PC-9 (cell line): ENCODE measurements at regions not wholly inside any gene's neighbourhood (a gene's known extent, or its start where the extent isn't known, plus 50 kb on each side); places are given as distances from the start of the nearest gene placed in this dataset.

Experiments used
- BruUV-seq: library from RNA; stranded (reverse); fragments of 400-500 nt; replicated peaks from 2 replicates; lab custom pipeline; 2021; lab: Mats Ljungman, UMichigan
- CTCF ChIA-PET: fragments of 300-600 bp; sonication (Branson Sonifier 250); formaldehyde crosslinking; loops from one replicate; lab custom pipeline; 2022; ENCODE audit warnings: antibody characterized with exemption; lab: Charles Lee
- POLR2A ChIA-PET: fragments of 300-600 bp; sonication (Branson Sonifier 250); formaldehyde crosslinking; loops from one replicate; lab custom pipeline; 2022; ENCODE audit warnings: antibody characterized with exemption; ENCODE audit not compliant: unreplicated experiment; lab: Charles Lee
- DNase-seq, 2 experiments: peaks; one replicate each; pipeline versions ENCODE4 v3.0.0 to v3.0.0-alpha.2; 2015 to 2022; ENCODE audit warnings: mixed read lengths in 1 of 2
- H2AFZ ChIP-seq: fragments of 200-600 bp; sonication (generic); 2 replicates; pipeline ENCODE4 v1.8.1; 2017; ENCODE audit warnings: antibody characterized with exemption
- H3F3A ChIP-seq: fragments of 200-600 bp; sonication (generic); 2 replicates; pipeline ENCODE4 v1.8.1; 2017; ENCODE audit warnings: antibody characterized with exemption, mild to moderate bottlenecking, low read depth; ENCODE audit not compliant: insufficient read depth
- H3K27ac ChIP-seq: fragments of 200-600 bp; sonication (generic); 2 replicates; pipeline ENCODE4 v1.6.1; 2016; ENCODE audit warnings: mixed run types
- H3K27me3 ChIP-seq: fragments of 200-600 bp; sonication (generic); 2 replicates; pipeline ENCODE4 v1.6.1; 2016; ENCODE audit warnings: low read depth, mixed run types; ENCODE audit not compliant: insufficient read depth
- H3K36me3 ChIP-seq: fragments of 200-600 bp; sonication (generic); 2 replicates; pipeline ENCODE4 v1.6.1; 2016; ENCODE audit warnings: low read depth, mixed run types
- H3K4me1 ChIP-seq: fragments of 200-600 bp; sonication (generic); replicated peaks from 2 replicates; pipeline ENCODE4 v1.6.1; 2016; ENCODE audit warnings: mixed run types; ENCODE audit not compliant: insufficient read depth
- H3K4me2 ChIP-seq: fragments of 200-600 bp; sonication (generic); 2 replicates; pipeline ENCODE4 v1.6.1; 2017; ENCODE audit warnings: mixed run types
- H3K4me3 ChIP-seq: fragments of 200-600 bp; sonication (generic); 2 replicates; pipeline ENCODE4 v1.6.1; 2016; ENCODE audit warnings: mixed run types
- H3K79me2 ChIP-seq: fragments of 200-600 bp; sonication (generic); 2 replicates; pipeline ENCODE4 v1.6.1; 2017; ENCODE audit warnings: low read depth, mixed run types
- H3K9me2 ChIP-seq: fragments of 200-600 bp; sonication (generic); 2 replicates; pipeline ENCODE4 v1.8.1; 2017; ENCODE audit warnings: mild to moderate bottlenecking; ENCODE audit not compliant: insufficient read depth
- H3K9me3 ChIP-seq: fragments of 200-600 bp; sonication (generic); 2 replicates; pipeline ENCODE4 v1.8.1; 2016; ENCODE audit warnings: low read depth; ENCODE audit not compliant: insufficient read depth
- H4K20me1 ChIP-seq: fragments of 200-600 bp; sonication (generic); 2 replicates; pipeline ENCODE4 v1.8.1; 2017; ENCODE audit not compliant: insufficient read depth
- EZH2 ChIP-seq: fragments of 200-600 bp; sonication (generic); IDR thresholded peaks from 2 replicates; pipeline ENCODE4 v1.8.0; 2017; ENCODE audit warnings: antibody characterized with exemption, low read depth
- intact Hi-C: fragments of 100-400 bp; cut with micrococcal nuclease; formaldehyde crosslinking; loops from one replicate; pipeline ENCODE4 v1.10.0; 2022; ENCODE audit not compliant: unreplicated experiment
- TF ChIP-seq, protein P1 (sequence below): fragments of 200-600 bp; sonication (generic); conservative IDR thresholded peaks from 2 replicates; pipeline ENCODE4 v1.6.1; 2017; ENCODE audit warnings: mixed run types, antibody characterized with exemption, mild to moderate bottlenecking, moderate library complexity

GRCh38 chr9:115367321-115367720 is 249.4 kb upstream of the TNC start:
- ChIA-PET POLR2A (no interaction called here), CTCF (no interaction called here)
- Histone ChIP-seq H3K27ac (no peak overlapping the region), H3K27me3 (no peaks in the 10 kb centered on the region), H3F3A (peaks cover 8% of the 10 kb centered on the region), H3K79me2 (no peaks in the 10 kb centered on the region), H3K9me3 (peaks cover 10% of the 10 kb centered on the region; the same call in 1 of the 2 replicates), H3K4me2 (no peak overlapping the region), H4K20me1 (no peaks in the 10 kb centered on the region), H3K36me3 (no peaks in the 10 kb centered on the region), H3K4me3 (no peak overlapping the region), H2AFZ (no peak overlapping the region), H3K9me2 (no peaks in the 10 kb centered on the region), H3K4me1 (peaks cover 11% of the 10 kb centered on the region)
- no TSS peak for BruUV-seq
- intact Hi-C loops, result no loop called here
- TF ChIP-seq EZH2, result no peak
- TF ChIP-seq, protein P1, sequence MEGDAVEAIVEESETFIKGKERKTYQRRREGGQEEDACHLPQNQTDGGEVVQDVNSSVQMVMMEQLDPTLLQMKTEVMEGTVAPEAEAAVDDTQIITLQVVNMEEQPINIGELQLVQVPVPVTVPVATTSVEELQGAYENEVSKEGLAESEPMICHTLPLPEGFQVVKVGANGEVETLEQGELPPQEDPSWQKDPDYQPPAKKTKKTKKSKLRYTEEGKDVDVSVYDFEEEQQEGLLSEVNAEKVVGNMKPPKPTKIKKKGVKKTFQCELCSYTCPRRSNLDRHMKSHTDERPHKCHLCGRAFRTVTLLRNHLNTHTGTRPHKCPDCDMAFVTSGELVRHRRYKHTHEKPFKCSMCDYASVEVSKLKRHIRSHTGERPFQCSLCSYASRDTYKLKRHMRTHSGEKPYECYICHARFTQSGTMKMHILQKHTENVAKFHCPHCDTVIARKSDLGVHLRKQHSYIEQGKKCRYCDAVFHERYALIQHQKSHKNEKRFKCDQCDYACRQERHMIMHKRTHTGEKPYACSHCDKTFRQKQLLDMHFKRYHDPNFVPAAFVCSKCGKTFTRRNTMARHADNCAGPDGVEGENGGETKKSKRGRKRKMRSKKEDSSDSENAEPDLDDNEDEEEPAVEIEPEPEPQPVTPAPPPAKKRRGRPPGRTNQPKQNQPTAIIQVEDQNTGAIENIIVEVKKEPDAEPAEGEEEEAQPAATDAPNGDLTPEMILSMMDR, result no peak
- DNase-seq, result no peak

GRCh38 chr9:115367780-115368525 is 250.0 kb upstream of the TNC start:
- no peak overlapping the region for H3K27ac ChIP-seq
- no peaks in the 10 kb centered on the region for H3K36me3 ChIP-seq
- H4K20me1 ChIP-seq, result no peaks in the 10 kb centered on the region
- H3K4me3 ChIP-seq, result no peak overlapping the region
- CTCF ChIA-PET, result no interaction called here
- H3K79me2 ChIP-seq, result no peaks in the 10 kb centered on the region
- H3K9me3 ChIP-seq, result peaks cover 10% of the 10 kb centered on the region; the same call in 1 of the 2 replicates
- POLR2A ChIA-PET, result no interaction called here
- H3K9me2 ChIP-seq, result no peaks in the 10 kb centered on the region
- no peak for DNase-seq
- no TSS peak for BruUV-seq
- H3K4me1 ChIP-seq, result peaks cover 17% of the 10 kb centered on the region
- H2AFZ ChIP-seq, result no peak overlapping the region
- no peaks in the 10 kb centered on the region for H3K27me3 ChIP-seq
- no peak overlapping the region for H3K4me2 ChIP-seq
- TF ChIP-seq EZH2, result no peak
- TF ChIP-seq, protein P1, result no peak
- intact Hi-C loops, result no loop called here
- H3F3A ChIP-seq, result peaks cover 14% of the 10 kb centered on the region

GRCh38 chr9:115369322-115369957 is 251.5 kb upstream of the TNC start:
- ChIA-PET POLR2A (no interaction called here), CTCF (no interaction called here)
- H3K4me1 ChIP-seq, result peaks cover 30% of the 10 kb centered on the region
- BruUV-seq, result no TSS peak
- H3K4me3 ChIP-seq, result no peak overlapping the region
- H3K27ac ChIP-seq, result no peak overlapping the region
- peaks cover 10% of the 10 kb centered on the region; the same call in 1 of the 2 replicates for H3K9me3 ChIP-seq
- no peaks in the 10 kb centered on the region for H3K36me3 ChIP-seq
- peaks cover 26% of the 10 kb centered on the region for H3F3A ChIP-seq
- DNase-seq, result no peak
- no peaks in the 10 kb centered on the region for H3K79me2 ChIP-seq
- intact Hi-C loops, result no loop called here
- H3K27me3 ChIP-seq, result no peaks in the 10 kb centered on the region
- H2AFZ ChIP-seq, result no peak overlapping the region
- no peaks in the 10 kb centered on the region for H3K9me2 ChIP-seq
- TF ChIP-seq, protein P1, result no peak
- no peak for TF ChIP-seq EZH2
- no peaks in the 10 kb centered on the region for H4K20me1 ChIP-seq
- H3K4me2 ChIP-seq, result no peak overlapping the region
